ENCODE measurements at regions not wholly inside any gene's neighbourhood (a gene's known extent, or its start where the extent isn't known, plus 50 kb on each side); places are given as distances from the start of the nearest gene placed in this dataset.

GRCh38 chr5:3825531-3826451 is 230.2 kb downstream of the IRX1 start:
- peak; percentile 8 for DNase-seq (ENCODE audit: low spot score)

- no peak for DNase-seq (ENCODE audit: low spot score)
These were observed 232.0 kb downstream of the IRX1 start for GRCh38 chr5:3827624-3828023.

GRCh38 chr5:3828761-3829160 is 233.1 kb downstream of the IRX1 start:
- no peak for DNase-seq (ENCODE audit: low spot score)

- no peak for DNase-seq (ENCODE audit: low spot score)
These were observed 237.9 kb downstream of the IRX1 start for GRCh38 chr5:3833566-3833965.

- DNase-seq (ENCODE audit: low spot score) = no peak
These were observed 240.2 kb downstream of the IRX1 start for GRCh38 chr5:3835811-3836210.

- DNase-seq (ENCODE audit: low spot score) = no peak
These were observed 240.9 kb downstream of the IRX1 start for GRCh38 chr5:3836528-3836927.

- DNase-seq (ENCODE audit: low spot score) = no peak
These were observed 241.9 kb downstream of the IRX1 start for GRCh38 chr5:3837506-3837905.

GRCh38 chr5:3839151-3839550 is 243.5 kb downstream of the IRX1 start:
- DNase-seq (ENCODE audit: low spot score) = no peak

- no peak for DNase-seq (ENCODE audit: low spot score)
These were observed 247.0 kb downstream of the IRX1 start for GRCh38 chr5:3842591-3842990.

- DNase-seq (ENCODE audit: low spot score) = no peak
These were observed 248.1 kb downstream of the IRX1 start for GRCh38 chr5:3843706-3844105.

- DNase-seq (ENCODE audit: low spot score) = no peak
These were observed 248.6 kb downstream of the IRX1 start for GRCh38 chr5:3844266-3844665.

GRCh38 chr5:3845230-3845629 is 249.6 kb downstream of the IRX1 start:
- no peak for DNase-seq (ENCODE audit: low spot score)

- DNase-seq (ENCODE audit: low spot score) = no peak
These were observed 256.7 kb downstream of the IRX1 start for GRCh38 chr5:3852161-3852916.

- DNase-seq (ENCODE audit: low spot score) = no peak
These were observed 257.7 kb downstream of the IRX1 start for GRCh38 chr5:3853362-3853761.

GRCh38 chr5:3854188-3854821 is 258.7 kb downstream of the IRX1 start:
- no peak for DNase-seq (ENCODE audit: low spot score)

- no peak for DNase-seq (ENCODE audit: low spot score)
These were observed 260.4 kb downstream of the IRX1 start for GRCh38 chr5:3856036-3856435.

GRCh38 chr5:3858524-3858923 is 262.9 kb downstream of the IRX1 start:
- DNase-seq (ENCODE audit: low spot score) = no peak

- no peak for DNase-seq (ENCODE audit: low spot score)
These were observed 267.3 kb downstream of the IRX1 start for GRCh38 chr5:3862906-3863305.

GRCh38 chr5:3875144-3875543 is 279.5 kb downstream of the IRX1 start:
- DNase-seq (ENCODE audit: low spot score) = no peak

GRCh38 chr5:3878267-3878666 is 282.6 kb downstream of the IRX1 start:
- DNase-seq (ENCODE audit: low spot score) = no peak

- DNase-seq (ENCODE audit: low spot score) = no peak
These were observed 287.4 kb downstream of the IRX1 start for GRCh38 chr5:3883040-3883439.

- DNase-seq (ENCODE audit: low spot score) = no peak
These were observed 291.2 kb downstream of the IRX1 start for GRCh38 chr5:3886524-3887451.

All from pons (tissue), 1 donor.